ENCODE measurements at regions not wholly inside any gene's neighbourhood (a gene's known extent, or its start where the extent isn't known, plus 50 kb on each side); places are given as distances from the start of the nearest gene placed in this dataset.
A peak's percentile ranks its signal among the peaks of the same experiment; 100 is the strongest.

DNA sequence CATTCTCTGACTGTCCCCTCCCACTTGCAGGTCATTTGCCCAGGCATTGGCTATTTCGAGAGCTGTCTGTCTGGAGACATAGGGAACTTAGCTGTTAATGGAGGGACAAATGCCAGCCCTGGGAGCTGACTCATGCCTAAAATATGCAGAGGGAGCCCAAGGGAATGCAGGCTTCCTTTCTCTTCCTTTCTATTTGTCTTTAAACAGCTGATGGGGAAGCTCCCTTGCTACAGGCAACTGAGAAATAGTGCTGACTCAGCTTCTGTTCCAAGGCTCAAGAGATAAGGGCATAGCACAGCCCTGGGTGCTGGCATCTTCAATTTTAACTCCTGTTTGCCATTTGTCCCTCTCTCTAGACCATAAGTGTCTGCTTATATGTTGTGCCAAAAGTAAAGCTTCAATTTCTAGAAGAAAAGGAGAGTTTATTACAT is 82.7 kb upstream of the C1GALT1 start:
- peak overlapping the region; percentile 28 for H3K27ac Mint-ChIP-seq (ENCODE audit: low read depth, unreplicated experiment)
- peak; percentile 95 for DNase-seq (ENCODE audit: unreplicated experiment)
- ChIA-PET POLR2A (interaction anchor here (0.6 to 10.9 kb wide), 30 partner anchors 11 to 666 kb away, joined by 3 to 119 read pairs (median 4); partner anchors contain the start of genes C1GALT1, DAGLB and UMAD1), CTCF (interaction anchor here (0.6 to 10.2 kb wide), 19 partner anchors 8 to 665 kb away, joined by 3 to 111 read pairs (median 3); partner anchors contain the start of gene C1GALT1)
- TF ChIP-seq, protein P1, sequence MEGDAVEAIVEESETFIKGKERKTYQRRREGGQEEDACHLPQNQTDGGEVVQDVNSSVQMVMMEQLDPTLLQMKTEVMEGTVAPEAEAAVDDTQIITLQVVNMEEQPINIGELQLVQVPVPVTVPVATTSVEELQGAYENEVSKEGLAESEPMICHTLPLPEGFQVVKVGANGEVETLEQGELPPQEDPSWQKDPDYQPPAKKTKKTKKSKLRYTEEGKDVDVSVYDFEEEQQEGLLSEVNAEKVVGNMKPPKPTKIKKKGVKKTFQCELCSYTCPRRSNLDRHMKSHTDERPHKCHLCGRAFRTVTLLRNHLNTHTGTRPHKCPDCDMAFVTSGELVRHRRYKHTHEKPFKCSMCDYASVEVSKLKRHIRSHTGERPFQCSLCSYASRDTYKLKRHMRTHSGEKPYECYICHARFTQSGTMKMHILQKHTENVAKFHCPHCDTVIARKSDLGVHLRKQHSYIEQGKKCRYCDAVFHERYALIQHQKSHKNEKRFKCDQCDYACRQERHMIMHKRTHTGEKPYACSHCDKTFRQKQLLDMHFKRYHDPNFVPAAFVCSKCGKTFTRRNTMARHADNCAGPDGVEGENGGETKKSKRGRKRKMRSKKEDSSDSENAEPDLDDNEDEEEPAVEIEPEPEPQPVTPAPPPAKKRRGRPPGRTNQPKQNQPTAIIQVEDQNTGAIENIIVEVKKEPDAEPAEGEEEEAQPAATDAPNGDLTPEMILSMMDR (IDR thresholded peaks at IDR 0.05; ENCODE audit: unreplicated experiment), result no peak
- H3K36me3 Mint-ChIP-seq (ENCODE audit: insufficient read depth, unreplicated experiment), result no peaks in the 10 kb centered on the region
- peaks cover 32% of the 10 kb centered on the region for H3K4me1 Mint-ChIP-seq (ENCODE audit: insufficient read depth, unreplicated experiment)
- no peaks in the 10 kb centered on the region for H3K27me3 Mint-ChIP-seq (ENCODE audit: insufficient read depth, unreplicated experiment)
- no TSS peak for BruUV-seq (replicated peaks)
- H3K4me3 Mint-ChIP-seq (ENCODE audit: unreplicated experiment), result no peak overlapping the region
- intact Hi-C loops (cut with micrococcal nuclease), result loop anchor here (5.0 kb wide), 2 partner anchors 132 to 163 kb away; no protein-coding TSS in a partner anchor
- no peaks in the 10 kb centered on the region for H3K9me3 Mint-ChIP-seq (ENCODE audit: unreplicated experiment)

DNA sequence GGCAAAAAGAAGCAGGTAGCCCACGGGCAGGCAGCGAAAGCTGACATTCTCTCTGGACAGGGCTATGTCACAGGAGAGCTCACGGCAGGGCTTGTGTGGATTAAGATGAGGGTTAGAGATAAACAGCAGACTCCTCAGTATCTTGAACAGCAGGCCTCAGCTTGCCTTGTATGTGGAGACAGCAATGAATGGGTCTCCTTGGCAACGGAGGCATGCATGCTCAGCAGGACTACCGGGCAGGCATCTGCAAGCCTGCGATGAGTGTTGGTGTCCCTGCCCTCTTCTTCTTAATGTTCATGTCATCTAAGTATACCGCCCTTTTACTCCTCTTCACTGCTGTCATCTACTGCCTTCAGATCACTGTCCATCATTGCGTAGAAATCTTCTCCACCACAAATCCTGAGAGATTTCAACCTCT is 81.9 kb upstream of the C1GALT1 start:
- peak; percentile 79 for DNase-seq (ENCODE audit: unreplicated experiment)
- intact Hi-C loops (cut with micrococcal nuclease), result loop anchor here (5.0 kb wide), 2 partner anchors 133 to 162 kb away; no protein-coding TSS in a partner anchor
- POLR2A ChIA-PET, result interaction anchor here (0.5 to 10.9 kb wide), 24 partner anchors 10 to 665 kb away, joined by 3 to 119 read pairs (median 5); partner anchors contain the start of genes C1GALT1 and UMAD1
- CTCF ChIA-PET, result interaction anchor here (0.6 to 10.2 kb wide), 13 partner anchors 10 to 664 kb away, joined by 3 to 111 read pairs (median 3); partner anchors contain the start of gene C1GALT1
- Mint-ChIP-seq H3K4me1 (ENCODE audit: insufficient read depth, unreplicated experiment) (peaks cover 32% of the 10 kb centered on the region), H3K9me3 (ENCODE audit: unreplicated experiment) (no peaks in the 10 kb centered on the region), H3K4me3 (ENCODE audit: unreplicated experiment) (no peak overlapping the region), H3K27ac (ENCODE audit: low read depth, unreplicated experiment) (peak overlapping the region; percentile 28), H3K36me3 (ENCODE audit: insufficient read depth, unreplicated experiment) (no peaks in the 10 kb centered on the region), H3K27me3 (ENCODE audit: insufficient read depth, unreplicated experiment) (no peaks in the 10 kb centered on the region)
- no TSS peak for BruUV-seq (replicated peaks)
- TF ChIP-seq, protein P1 (IDR thresholded peaks at IDR 0.05; ENCODE audit: unreplicated experiment), result no peak

DNA sequence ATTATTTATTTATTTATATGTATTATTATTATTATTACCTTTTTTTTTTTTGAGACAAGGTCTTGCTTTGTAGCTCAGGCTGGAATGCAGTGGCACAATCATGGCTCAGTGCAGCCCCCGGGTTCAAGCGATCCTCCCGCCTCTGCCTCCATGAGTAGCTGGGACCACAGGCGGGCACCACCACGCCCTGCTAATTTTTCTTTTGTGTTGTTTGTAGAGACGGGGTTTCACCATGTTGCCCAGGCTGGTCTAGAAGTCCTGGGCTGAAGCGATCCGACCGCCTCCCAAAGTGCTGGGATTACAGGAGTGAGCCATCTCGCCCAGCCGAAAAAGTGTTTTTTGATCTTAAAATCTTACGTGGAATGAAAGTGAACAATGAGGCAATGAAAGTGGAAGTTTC is 79.4 kb upstream of the C1GALT1 start:
- no TSS peak for BruUV-seq (replicated peaks)
- no peaks in the 10 kb centered on the region for H3K36me3 Mint-ChIP-seq (ENCODE audit: insufficient read depth, unreplicated experiment)
- H3K27me3 Mint-ChIP-seq (ENCODE audit: insufficient read depth, unreplicated experiment), result no peaks in the 10 kb centered on the region
- TF ChIP-seq, protein P1 (IDR thresholded peaks at IDR 0.05; ENCODE audit: unreplicated experiment), result no peak
- DNase-seq (ENCODE audit: unreplicated experiment), result no peak
- intact Hi-C loops (cut with micrococcal nuclease), result loop anchor here (1.0 to 5.0 kb wide), 7 partner anchors 54 to 438 kb away; partner anchors contain the start of gene C1GALT1
- ChIA-PET POLR2A (interaction anchor here (0.7 to 10.9 kb wide), 10 partner anchors 19 to 462 kb away, joined by 3 to 119 read pairs (median 4); partner anchors contain the start of gene C1GALT1), CTCF (interaction anchor here (0.6 to 10.2 kb wide), 38 partner anchors 12 to 1087 kb away, joined by 3 to 111 read pairs (median 4); partner anchors contain the start of gene C1GALT1)
- no peaks in the 10 kb centered on the region for H3K9me3 Mint-ChIP-seq (ENCODE audit: unreplicated experiment)
- H3K4me1 Mint-ChIP-seq (ENCODE audit: insufficient read depth, unreplicated experiment), result peaks cover 32% of the 10 kb centered on the region
- no peak overlapping the region for H3K4me3 Mint-ChIP-seq (ENCODE audit: unreplicated experiment)
- H3K27ac Mint-ChIP-seq (ENCODE audit: low read depth, unreplicated experiment), result no peak overlapping the region
